K562 (cell line): ENCODE measurements at regions not wholly inside any gene's neighbourhood (a gene's known extent, or its start where the extent isn't known, plus 50 kb on each side); places are given as distances from the start of the nearest gene placed in this dataset.

Experiments used
- BMI1 ChIP-seq: fragments of 150-350 bp; IDR thresholded peaks from 2 replicates; pipeline ENCODE4 v1.6.1; 2014; ENCODE audit warnings: low read length
- HDAC2 ChIP-seq: fragments of 450-650 bp; IDR thresholded peaks from 2 replicates; pipeline ENCODE4 v1.6.1; 2016; ENCODE audit warnings: mild to moderate bottlenecking
- LEF1 ChIP-seq: fragments of 450-650 bp; IDR thresholded peaks from 2 replicates; pipeline ENCODE4 v1.6.1; 2016; ENCODE audit warnings: mild to moderate bottlenecking
- MCM5 ChIP-seq: fragments of 450-650 bp; IDR thresholded peaks from 2 replicates; pipeline ENCODE4 v1.6.1; 2016; ENCODE audit warnings: low read depth
- NCOA4 ChIP-seq: fragments of 450-650 bp; IDR thresholded peaks from 2 replicates; pipeline ENCODE4 v1.6.1; 2018; ENCODE audit warnings: mild to moderate bottlenecking; ENCODE audit not compliant: partially characterized antibody
- NEUROD1 ChIP-seq: fragments of 150-350 bp; IDR thresholded peaks from 2 replicates; pipeline ENCODE4 v1.6.1; 2014; ENCODE audit warnings: borderline replicate concordance, low read length, low read depth; ENCODE audit not compliant: partially characterized antibody
- U2AF2 ChIP-seq: fragments of 200-400 bp; formaldehyde crosslinking; optimal IDR thresholded peaks from 2 replicates; pipeline ENCODE3; 2017; ENCODE audit warnings: low read depth, mild to moderate bottlenecking, low read length
- ZNF707 ChIP-seq: fragments of 250-450 bp; sonication (Bioruptor Pico); conservative IDR thresholded peaks from 2 replicates; pipeline ENCODE4 v1.8.0; 2022; ENCODE audit warnings: inconsistent platforms, mild to moderate bottlenecking, moderate library complexity
- TF ChIP-seq, protein P1 (sequence below): fragments of 450-650 bp; IDR thresholded peaks from 2 replicates; pipeline ENCODE4 v1.6.1; 2016; ENCODE audit warnings: low read depth
- TF ChIP-seq, protein P2 (sequence below): sonication (generic); formaldehyde crosslinking; IDR thresholded peaks from 2 replicates; pipeline ENCODE4 v1.8.0; 2022; ENCODE audit warnings: mild to moderate bottlenecking, missing genetic modification reagents, borderline replicate concordance
- TF ChIP-seq, protein P3 (sequence below): sonication (generic); formaldehyde crosslinking; IDR thresholded peaks from 2 replicates; pipeline ENCODE4 v1.8.0; 2022; ENCODE audit warnings: mild to moderate bottlenecking, low read depth, missing genetic modification reagents
- TF ChIP-seq, protein P4 (sequence below): IDR thresholded peaks from 2 replicates; pipeline ENCODE4 v1.6.1; 2011; ENCODE audit warnings: borderline replicate concordance, low read depth, mild to moderate bottlenecking, moderate library complexity, low read length; ENCODE audit not compliant: insufficient read depth, poor library complexity, severe bottlenecking
- TF ChIP-seq, protein P5 (sequence below): fragments of 450-650 bp; IDR thresholded peaks from 2 replicates; pipeline ENCODE4 v1.6.1; 2018; ENCODE audit warnings: mild to moderate bottlenecking, low read depth; ENCODE audit not compliant: partially characterized antibody

DNA sequence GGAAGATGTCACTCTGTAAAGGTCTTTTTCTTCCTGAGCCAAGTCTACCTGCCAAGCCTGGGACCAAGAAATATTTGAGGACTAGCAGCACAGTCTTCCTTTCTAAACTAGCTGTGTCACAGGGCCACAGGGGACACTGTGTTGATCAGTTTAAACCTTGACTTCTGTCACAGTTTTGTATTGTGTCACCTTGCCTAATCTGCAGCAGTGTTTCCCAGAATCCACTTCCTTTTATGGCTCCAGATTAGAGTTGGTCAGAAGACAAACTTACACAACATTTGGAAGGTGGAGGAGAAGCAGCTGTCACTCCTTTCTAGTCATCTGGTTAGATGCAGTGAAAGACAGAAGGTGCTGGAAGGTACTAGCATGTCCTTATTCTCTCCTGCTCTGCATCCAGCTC is 143.1 kb upstream of the BCOR start (continued):
- TF ChIP-seq, protein P1, sequence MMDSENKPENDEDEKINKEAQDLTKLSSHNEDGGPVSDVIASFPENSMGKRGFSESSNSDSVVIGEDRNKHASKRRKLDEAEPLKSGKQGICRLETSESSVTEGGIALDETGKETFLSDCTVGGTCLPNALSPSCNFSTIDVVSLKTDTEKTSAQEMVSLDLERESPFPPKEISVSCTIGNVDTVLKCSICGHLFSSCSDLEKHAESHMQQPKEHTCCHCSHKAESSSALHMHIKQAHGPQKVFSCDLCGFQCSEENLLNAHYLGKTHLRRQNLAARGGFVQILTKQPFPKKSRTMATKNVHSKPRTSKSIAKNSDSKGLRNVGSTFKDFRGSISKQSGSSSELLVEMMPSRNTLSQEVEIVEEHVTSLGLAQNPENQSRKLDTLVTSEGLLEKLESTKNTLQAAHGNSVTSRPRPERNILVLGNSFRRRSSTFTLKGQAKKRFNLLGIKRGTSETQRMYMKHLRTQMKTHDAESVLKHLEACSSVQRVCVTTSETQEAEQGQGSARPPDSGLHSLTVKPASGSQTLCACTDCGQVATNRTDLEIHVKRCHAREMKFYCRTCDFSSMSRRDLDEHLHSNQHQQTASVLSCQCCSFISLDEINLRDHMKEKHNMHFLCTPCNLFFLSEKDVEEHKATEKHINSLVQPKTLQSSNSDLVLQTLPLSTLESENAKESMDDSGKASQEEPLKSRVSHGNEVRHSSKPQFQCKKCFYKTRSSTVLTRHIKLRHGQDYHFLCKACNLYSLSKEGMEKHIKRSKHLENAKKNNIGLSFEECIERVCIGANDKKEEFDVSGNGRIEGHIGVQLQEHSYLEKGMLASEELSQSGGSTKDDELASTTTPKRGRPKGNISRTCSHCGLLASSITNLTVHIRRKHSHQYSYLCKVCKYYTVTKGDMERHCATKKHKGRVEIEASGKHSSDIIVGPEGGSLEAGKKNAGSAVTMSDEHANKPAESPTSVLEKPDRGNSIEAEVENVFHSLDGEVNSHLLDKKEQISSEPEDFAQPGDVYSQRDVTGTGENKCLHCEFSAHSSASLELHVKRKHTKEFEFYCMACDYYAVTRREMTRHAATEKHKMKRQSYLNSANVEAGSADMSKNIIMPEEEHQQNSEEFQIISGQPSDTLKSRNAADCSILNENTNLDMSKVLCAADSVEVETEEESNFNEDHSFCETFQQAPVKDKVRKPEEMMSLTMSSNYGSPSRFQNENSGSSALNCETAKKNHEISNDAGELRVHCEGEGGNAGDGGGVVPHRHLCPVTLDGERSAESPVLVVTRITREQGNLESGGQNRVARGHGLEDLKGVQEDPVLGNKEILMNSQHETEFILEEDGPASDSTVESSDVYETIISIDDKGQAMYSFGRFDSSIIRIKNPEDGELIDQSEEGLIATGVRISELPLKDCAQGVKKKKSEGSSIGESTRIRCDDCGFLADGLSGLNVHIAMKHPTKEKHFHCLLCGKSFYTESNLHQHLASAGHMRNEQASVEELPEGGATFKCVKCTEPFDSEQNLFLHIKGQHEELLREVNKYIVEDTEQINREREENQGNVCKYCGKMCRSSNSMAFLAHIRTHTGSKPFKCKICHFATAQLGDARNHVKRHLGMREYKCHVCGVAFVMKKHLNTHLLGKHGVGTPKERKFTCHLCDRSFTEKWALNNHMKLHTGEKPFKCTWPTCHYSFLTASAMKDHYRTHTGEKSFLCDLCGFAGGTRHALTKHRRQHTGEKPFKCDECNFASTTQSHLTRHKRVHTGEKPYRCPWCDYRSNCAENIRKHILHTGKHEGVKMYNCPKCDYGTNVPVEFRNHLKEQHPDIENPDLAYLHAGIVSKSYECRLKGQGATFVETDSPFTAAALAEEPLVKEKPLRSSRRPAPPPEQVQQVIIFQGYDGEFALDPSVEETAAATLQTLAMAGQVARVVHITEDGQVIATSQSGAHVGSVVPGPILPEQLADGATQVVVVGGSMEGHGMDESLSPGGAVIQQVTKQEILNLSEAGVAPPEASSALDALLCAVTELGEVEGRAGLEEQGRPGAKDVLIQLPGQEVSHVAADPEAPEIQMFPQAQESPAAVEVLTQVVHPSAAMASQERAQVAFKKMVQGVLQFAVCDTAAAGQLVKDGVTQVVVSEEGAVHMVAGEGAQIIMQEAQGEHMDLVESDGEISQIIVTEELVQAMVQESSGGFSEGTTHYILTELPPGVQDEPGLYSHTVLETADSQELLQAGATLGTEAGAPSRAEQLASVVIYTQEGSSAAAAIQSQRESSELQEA: no peak
- TF ChIP-seq MCM5 (no peak), NCOA4 (no peak), NEUROD1 (no peak), LEF1 (no peak), ZNF707 (CRISPR knock-in tag) (no peak), HDAC2 (no peak), U2AF2 (no peak), BMI1 (no peak)
- TF ChIP-seq, protein P2, sequence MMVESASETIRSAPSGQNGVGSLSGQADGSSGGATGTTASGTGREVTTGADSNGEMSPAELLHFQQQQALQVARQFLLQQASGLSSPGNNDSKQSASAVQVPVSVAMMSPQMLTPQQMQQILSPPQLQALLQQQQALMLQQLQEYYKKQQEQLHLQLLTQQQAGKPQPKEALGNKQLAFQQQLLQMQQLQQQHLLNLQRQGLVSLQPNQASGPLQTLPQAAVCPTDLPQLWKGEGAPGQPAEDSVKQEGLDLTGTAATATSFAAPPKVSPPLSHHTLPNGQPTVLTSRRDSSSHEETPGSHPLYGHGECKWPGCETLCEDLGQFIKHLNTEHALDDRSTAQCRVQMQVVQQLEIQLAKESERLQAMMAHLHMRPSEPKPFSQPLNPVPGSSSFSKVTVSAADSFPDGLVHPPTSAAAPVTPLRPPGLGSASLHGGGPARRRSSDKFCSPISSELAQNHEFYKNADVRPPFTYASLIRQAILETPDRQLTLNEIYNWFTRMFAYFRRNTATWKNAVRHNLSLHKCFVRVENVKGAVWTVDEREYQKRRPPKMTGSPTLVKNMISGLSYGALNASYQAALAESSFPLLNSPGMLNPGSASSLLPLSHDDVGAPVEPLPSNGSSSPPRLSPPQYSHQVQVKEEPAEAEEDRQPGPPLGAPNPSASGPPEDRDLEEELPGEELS: no peak
- TF ChIP-seq, protein P3, sequence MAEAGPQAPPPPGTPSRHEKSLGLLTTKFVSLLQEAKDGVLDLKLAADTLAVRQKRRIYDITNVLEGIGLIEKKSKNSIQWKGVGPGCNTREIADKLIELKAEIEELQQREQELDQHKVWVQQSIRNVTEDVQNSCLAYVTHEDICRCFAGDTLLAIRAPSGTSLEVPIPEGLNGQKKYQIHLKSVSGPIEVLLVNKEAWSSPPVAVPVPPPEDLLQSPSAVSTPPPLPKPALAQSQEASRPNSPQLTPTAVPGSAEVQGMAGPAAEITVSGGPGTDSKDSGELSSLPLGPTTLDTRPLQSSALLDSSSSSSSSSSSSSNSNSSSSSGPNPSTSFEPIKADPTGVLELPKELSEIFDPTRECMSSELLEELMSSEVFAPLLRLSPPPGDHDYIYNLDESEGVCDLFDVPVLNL (CRISPR knock-in tag): no peak
- TF ChIP-seq, protein P4, sequence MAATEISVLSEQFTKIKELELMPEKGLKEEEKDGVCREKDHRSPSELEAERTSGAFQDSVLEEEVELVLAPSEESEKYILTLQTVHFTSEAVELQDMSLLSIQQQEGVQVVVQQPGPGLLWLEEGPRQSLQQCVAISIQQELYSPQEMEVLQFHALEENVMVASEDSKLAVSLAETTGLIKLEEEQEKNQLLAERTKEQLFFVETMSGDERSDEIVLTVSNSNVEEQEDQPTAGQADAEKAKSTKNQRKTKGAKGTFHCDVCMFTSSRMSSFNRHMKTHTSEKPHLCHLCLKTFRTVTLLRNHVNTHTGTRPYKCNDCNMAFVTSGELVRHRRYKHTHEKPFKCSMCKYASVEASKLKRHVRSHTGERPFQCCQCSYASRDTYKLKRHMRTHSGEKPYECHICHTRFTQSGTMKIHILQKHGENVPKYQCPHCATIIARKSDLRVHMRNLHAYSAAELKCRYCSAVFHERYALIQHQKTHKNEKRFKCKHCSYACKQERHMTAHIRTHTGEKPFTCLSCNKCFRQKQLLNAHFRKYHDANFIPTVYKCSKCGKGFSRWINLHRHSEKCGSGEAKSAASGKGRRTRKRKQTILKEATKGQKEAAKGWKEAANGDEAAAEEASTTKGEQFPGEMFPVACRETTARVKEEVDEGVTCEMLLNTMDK: no peak
- TF ChIP-seq, protein P5, sequence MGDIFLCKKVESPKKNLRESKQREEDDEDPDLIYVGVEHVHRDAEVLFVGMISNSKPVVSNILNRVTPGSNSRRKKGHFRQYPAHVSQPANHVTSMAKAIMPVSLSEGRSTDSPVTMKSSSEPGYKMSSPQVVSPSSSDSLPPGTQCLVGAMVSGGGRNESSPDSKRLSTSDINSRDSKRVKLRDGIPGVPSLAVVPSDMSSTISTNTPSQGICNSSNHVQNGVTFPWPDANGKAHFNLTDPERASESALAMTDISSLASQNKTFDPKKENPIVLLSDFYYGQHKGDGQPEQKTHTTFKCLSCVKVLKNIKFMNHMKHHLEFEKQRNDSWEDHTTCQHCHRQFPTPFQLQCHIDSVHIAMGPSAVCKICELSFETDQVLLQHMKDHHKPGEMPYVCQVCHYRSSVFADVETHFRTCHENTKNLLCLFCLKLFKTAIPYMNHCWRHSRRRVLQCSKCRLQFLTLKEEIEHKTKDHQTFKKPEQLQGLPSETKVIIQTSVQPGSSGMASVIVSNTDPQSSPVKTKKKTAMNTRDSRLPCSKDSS: no peak
